ENCODE measurements at regions not wholly inside any gene's neighbourhood (a gene's known extent, or its start where the extent isn't known, plus 50 kb on each side); places are given as distances from the start of the nearest gene placed in this dataset.

DNA sequence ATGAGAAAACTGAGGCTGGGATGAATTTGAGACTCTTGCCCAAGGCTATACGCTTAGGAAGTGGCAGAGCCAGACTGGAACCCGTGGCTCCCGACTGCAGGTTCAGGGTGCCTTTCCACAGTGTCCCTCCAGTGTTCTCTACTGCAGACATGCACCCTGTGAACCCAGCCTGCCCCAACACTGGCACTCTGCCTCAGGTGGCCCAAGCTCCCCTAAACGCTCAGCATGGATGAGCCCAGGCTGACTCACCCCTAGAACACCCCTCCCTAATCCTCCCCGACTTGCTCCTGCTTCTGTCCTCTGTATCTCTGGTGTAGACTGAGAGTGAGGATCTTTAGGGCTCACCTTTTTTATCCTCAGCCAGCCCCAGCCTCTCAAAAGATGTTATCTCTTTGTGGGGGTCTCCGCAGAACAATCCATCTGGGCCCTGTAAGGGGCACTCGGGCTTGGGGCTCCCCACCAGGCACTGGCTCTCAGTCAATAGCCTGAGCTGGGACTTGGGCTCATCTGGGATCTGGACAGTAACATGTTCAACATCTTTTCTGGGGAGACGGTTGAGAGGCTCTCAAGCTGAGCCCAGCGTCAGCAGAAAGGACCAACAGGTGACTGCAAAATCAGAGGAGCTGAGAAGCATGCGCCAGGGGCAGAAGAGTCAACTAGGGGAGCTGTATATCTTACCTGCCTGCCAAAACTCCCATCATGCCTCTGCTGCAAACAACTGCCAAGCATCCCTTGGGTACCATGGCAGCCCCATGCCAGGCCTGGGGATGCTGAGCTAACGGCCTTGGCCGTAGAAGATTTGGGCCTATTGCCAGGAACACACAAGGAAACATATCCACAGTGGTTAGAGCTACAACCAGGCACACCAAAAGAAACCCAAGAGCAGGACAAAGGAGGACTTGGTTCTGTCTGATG is 176.2 kb downstream of the BUD13 start:
- DNase-seq (ENCODE audit: low read depth), result no peak
- no peak overlapping the region for H3K4me3 ChIP-seq (ENCODE audit: control insufficient read depth, low read depth, low read length)
- TF ChIP-seq, protein P1, sequence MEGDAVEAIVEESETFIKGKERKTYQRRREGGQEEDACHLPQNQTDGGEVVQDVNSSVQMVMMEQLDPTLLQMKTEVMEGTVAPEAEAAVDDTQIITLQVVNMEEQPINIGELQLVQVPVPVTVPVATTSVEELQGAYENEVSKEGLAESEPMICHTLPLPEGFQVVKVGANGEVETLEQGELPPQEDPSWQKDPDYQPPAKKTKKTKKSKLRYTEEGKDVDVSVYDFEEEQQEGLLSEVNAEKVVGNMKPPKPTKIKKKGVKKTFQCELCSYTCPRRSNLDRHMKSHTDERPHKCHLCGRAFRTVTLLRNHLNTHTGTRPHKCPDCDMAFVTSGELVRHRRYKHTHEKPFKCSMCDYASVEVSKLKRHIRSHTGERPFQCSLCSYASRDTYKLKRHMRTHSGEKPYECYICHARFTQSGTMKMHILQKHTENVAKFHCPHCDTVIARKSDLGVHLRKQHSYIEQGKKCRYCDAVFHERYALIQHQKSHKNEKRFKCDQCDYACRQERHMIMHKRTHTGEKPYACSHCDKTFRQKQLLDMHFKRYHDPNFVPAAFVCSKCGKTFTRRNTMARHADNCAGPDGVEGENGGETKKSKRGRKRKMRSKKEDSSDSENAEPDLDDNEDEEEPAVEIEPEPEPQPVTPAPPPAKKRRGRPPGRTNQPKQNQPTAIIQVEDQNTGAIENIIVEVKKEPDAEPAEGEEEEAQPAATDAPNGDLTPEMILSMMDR (IDR thresholded peaks at IDR 0.05; ENCODE audit: control insufficient read depth, insufficient read depth, low read depth, low read length, missing control alignments), result no peak

DNA sequence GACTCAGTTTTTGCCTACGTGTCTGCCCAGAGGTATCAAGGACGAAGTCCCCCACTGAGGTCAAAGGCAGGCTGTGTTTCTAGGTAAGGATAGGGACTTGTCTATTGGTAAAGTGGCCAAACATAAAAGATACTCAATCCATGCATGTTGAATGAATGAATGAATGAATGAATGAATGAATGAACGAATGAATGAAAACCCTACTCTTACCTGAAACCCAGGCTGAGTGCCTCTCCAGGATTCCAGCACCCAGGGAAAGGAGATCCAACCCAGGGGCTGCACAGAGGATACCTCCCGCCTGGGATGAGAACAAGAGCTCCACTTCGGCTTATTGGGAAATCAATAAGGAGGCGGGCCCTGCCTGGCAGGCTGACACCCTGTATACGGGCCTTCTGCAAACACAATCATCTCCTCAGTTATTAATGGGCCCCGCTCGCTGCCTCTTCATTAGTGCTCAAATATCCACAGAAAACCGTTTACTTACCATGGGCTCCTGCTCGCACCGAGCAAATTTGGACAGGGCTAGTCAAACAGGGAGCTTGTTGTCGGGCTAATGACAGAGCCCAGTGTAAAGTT is 177.4 kb downstream of the BUD13 start:
- TF ChIP-seq, protein P1 (IDR thresholded peaks at IDR 0.05; ENCODE audit: control insufficient read depth, insufficient read depth, low read depth, low read length, missing control alignments), result no peak
- DNase-seq (ENCODE audit: low read depth), result no peak

DNA sequence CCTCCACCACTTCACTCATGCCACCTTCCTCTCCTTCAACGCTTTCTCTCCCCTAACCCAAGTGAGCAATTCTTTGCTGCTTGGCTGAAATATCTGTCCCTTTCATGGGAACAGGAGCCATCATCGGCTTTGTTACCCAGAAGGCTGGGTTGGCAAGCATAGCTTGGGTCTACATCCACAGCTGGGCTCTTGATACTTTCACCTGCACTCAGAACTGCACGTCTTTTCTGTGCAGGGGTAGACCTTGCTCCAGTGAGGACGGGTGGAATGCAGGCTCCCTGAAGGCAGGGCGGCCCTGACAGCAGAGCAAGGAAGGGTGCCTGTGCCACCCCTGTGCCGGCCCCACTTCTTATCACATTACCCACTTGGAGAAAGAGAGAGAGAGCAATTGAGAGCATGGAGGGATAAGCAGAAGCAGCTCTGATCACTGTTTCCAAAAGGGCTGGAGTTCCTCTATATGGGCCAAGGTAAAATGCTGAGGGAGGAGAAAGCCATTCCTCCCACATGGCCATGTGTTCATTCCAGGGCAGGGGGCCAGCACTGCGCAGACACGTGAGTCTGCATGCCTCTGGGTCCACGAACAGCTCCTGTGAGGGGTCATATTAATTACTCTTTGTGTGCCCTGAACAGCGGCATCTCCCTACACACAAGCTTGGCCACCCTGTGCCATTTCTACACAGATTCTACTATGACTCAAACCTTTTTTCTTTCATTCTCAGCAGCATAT is 181.8 kb downstream of the BUD13 start:
- TF ChIP-seq, protein P1 (IDR thresholded peaks at IDR 0.05; ENCODE audit: control insufficient read depth, insufficient read depth, low read depth, low read length, missing control alignments), result no peak
- no peak overlapping the region for H3K4me3 ChIP-seq (ENCODE audit: control insufficient read depth, low read depth, low read length)
- no peak for DNase-seq (ENCODE audit: low read depth)

More for the DNA sequence above, 177.4 kb downstream of the BUD13 start:
- no peak overlapping the region for H3K4me3 ChIP-seq (ENCODE audit: control insufficient read depth, low read depth, low read length)

DNA sequence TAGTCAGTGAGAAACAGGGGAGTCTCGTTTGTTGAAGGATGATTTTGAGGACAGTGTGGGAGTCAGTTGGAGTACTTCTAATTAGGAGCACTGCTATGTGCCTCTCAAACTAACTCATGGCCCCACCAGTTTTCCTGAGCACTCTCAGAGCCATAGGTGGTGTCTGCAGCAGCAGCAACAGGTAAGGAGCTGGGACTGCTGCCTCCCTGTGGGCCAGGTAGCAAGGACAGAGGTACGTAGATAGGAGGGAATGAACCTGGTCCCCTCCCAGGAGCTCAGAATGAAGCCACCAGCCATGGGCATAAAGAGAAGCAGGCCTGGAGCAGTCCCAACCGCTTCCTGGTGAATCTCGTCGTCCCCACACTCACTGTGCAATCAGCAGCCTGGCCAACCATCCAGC is 183.4 kb downstream of the BUD13 start:
- DNase-seq (ENCODE audit: low read depth), result no peak
- TF ChIP-seq, protein P1 (IDR thresholded peaks at IDR 0.05; ENCODE audit: control insufficient read depth, insufficient read depth, low read depth, low read length, missing control alignments), result no peak
- H3K4me3 ChIP-seq (ENCODE audit: control insufficient read depth, low read depth, low read length), result no peak overlapping the region

DNA sequence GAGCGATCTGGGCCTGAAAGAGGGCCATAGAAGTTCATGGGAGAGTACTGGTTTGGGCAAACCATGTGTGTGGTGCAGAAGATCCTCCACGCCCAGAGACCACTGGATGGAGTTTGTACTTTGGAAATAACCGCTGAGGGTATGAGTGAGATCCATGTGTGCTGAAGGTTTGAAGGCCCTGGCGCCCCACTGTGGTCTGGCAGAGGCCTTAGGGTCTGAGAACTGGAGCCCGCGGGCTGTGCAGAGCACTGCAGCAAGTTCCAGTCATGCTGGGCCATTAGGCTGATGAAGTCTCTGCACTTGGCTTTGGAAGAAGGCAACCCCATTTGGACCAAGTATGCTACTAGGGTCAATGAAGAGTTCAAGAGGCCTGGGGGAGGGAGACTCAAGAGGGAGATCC is 186.4 kb downstream of the BUD13 start:
- no peak for DNase-seq (ENCODE audit: low read depth)
- no peak overlapping the region for H3K4me3 ChIP-seq (ENCODE audit: control insufficient read depth, low read depth, low read length)
- TF ChIP-seq, protein P1 (IDR thresholded peaks at IDR 0.05; ENCODE audit: control insufficient read depth, insufficient read depth, low read depth, low read length, missing control alignments), result no peak

DNA sequence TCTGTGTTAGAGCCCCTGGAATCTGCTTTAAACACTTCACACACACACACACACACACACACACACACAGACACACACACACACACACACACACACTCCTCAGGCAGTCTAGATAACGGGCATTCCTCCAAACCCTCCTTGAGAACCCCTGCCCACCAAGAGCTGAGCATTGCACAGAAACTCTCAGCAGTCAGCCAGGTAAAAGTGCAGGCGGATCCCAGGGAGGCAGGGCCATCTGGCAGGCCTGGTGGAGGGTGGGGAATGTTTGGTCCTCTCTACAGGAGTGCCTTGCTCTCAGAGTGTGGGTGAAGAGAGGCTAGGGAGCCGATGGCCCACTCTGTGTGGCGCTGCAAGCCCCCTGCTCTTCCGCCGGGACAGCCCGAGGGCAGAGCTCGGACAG is 190.2 kb downstream of the BUD13 start:
- no peak for DNase-seq (ENCODE audit: low read depth)
- TF ChIP-seq, protein P1 (IDR thresholded peaks at IDR 0.05; ENCODE audit: control insufficient read depth, insufficient read depth, low read depth, low read length, missing control alignments), result no peak
- no peak overlapping the region for H3K4me3 ChIP-seq (ENCODE audit: control insufficient read depth, low read depth, low read length)

Measured in AG09309 (cell line).